T1000 (cell line): ENCODE measurements at regions not wholly inside any gene's neighbourhood (a gene's known extent, or its start where the extent isn't known, plus 50 kb on each side); places are given as distances from the start of the nearest gene placed in this dataset.
A peak's percentile ranks its signal among the peaks of the same experiment; 100 is the strongest.

Experiments used
- DNase-seq: peaks from one replicate; lab custom pipeline; 2025; ENCODE audit warnings: mixed read lengths; lab: John Stamatoyannopoulos, UW

- DNase-seq: no peak
Measured at GRCh38 chr2:4576075-4576474, 872.7 kb downstream of the DCDC2C start.

GRCh38 chr2:4579977-4580376 lies 876.6 kb downstream of the DCDC2C start:
- DNase-seq: no peak

GRCh38 chr2:4585057-4585635 lies 881.8 kb downstream of the DCDC2C start:
- DNase-seq: no peak

GRCh38 chr2:4588606-4589005 lies 885.2 kb downstream of the DCDC2C start:
- DNase-seq: no peak

GRCh38 chr2:4591261-4591660 lies 887.9 kb downstream of the DCDC2C start:
- DNase-seq: no peak

- no peak for DNase-seq
Measured at GRCh38 chr2:4597400-4597799, 894.0 kb downstream of the DCDC2C start.

GRCh38 chr2:4604767-4605166 lies 901.4 kb downstream of the DCDC2C start:
- DNase-seq: no peak

GRCh38 chr2:4618141-4618540 lies 914.8 kb downstream of the DCDC2C start:
- no peak for DNase-seq

- DNase-seq: no peak
Measured at GRCh38 chr2:4618630-4619228, 915.4 kb downstream of the DCDC2C start.

GRCh38 chr2:4628998-4629501 lies 925.7 kb downstream of the DCDC2C start:
- no peak for DNase-seq

GRCh38 chr2:4635289-4635688 lies 931.9 kb downstream of the DCDC2C start:
- no peak for DNase-seq

GRCh38 chr2:4653991-4654390 lies 950.6 kb downstream of the DCDC2C start:
- no peak for DNase-seq

GRCh38 chr2:4656326-4656725 lies 953.0 kb downstream of the DCDC2C start:
- DNase-seq: no peak

- no peak for DNase-seq
Measured at GRCh38 chr2:4662161-4662779, 958.9 kb downstream of the DCDC2C start.

- DNase-seq: no peak
Measured at GRCh38 chr2:4668381-4668780, 965.0 kb downstream of the DCDC2C start.

- DNase-seq: no peak
Measured at GRCh38 chr2:4670331-4670730, 967.0 kb downstream of the DCDC2C start.

- peak; percentile 77 for DNase-seq
Measured at GRCh38 chr2:4673025-4673489, 969.7 kb downstream of the DCDC2C start.

GRCh38 chr2:4674007-4674406 lies 970.6 kb downstream of the DCDC2C start:
- no peak for DNase-seq

- no peak for DNase-seq
Measured at GRCh38 chr2:4675295-4675694, 971.9 kb downstream of the DCDC2C start.

- no peak for DNase-seq
Measured at GRCh38 chr2:4678927-4679326, 975.6 kb downstream of the DCDC2C start.

- no peak for DNase-seq
Measured at GRCh38 chr2:4679391-4679790, 976.0 kb downstream of the DCDC2C start.

GRCh38 chr2:4684921-4685320 lies 981.5 kb downstream of the DCDC2C start:
- no peak for DNase-seq

- no peak for DNase-seq
Measured at GRCh38 chr2:4690913-4691312, 987.5 kb downstream of the DCDC2C start.
